Vagina (tissue), 2 donors: ENCODE measurements at regions not wholly inside any gene's neighbourhood (a gene's known extent, or its start where the extent isn't known, plus 50 kb on each side); places are given as distances from the start of the nearest gene placed in this dataset.
A peak's percentile ranks its signal among the peaks of the same experiment; 100 is the strongest.

Experiments used
- DNase-seq, 2 donors: peaks; one replicate each; pipeline ENCODE4 v3.0.0-alpha.2; 2017; ENCODE audit errors: extremely low spot score in 2 of 2
- H3K27ac ChIP-seq: fragments of 200-600 bp; sonication (generic); one replicate; pipeline ENCODE4 v1.5.1; 2019
- H3K27me3 ChIP-seq: fragments of 200-600 bp; sonication (generic); one replicate; pipeline ENCODE4 v1.5.1; 2019
- H3K36me3 ChIP-seq, 2 donors: fragments of 200-600 bp; sonication (generic); one replicate each; pipeline ENCODE4 v1.5.1; 2017 to 2019
- H3K4me1 ChIP-seq: fragments of 200-600 bp; sonication (generic); one replicate; pipeline ENCODE4 v1.5.1; 2019
- H3K4me3 ChIP-seq, 2 donors: fragments of 200-600 bp; sonication (generic); 1 replicate in 1 of 2; 2 replicates in 1 of 2; pipeline ENCODE4 v1.5.1; 2016 to 2019
- H3K9me3 ChIP-seq: fragments of 200-600 bp; sonication (generic); one replicate; pipeline ENCODE4 v1.5.1; 2019
- CTCF ChIP-seq, 3 experiments: fragments of 450-650 bp in 2 of 3; fragments of 200-600 bp in 1 of 3; sonication (generic) in 1 of 3; IDR thresholded peaks; one replicate each; pipeline ENCODE4 v1.5.1; 2017 to 2019; ENCODE audit warnings: antibody characterized with exemption in 3 of 3, mild to moderate bottlenecking in 2 of 3, moderate library complexity in 2 of 3
- POLR2A ChIP-seq, 2 donors: fragments of 450-650 bp; IDR thresholded peaks; one replicate each; pipeline ENCODE4 v1.6.1; 2017; ENCODE audit warnings: antibody characterized with exemption in 2 of 2, mild to moderate bottlenecking in 2 of 2, moderate library complexity in 2 of 2
- POLR2AphosphoS5 ChIP-seq, 2 donors: sonication (generic); formaldehyde crosslinking; IDR thresholded peaks; one replicate each; pipeline ENCODE4 v1.9.0; 2017; ENCODE audit warnings: antibody characterized with exemption in 2 of 2, mild to moderate bottlenecking in 2 of 2, low read depth in 1 of 2; ENCODE audit not compliant: insufficient read depth in 1 of 2
- intact Hi-C: fragments of 100-400 bp; cut with DNase I; formaldehyde crosslinking; loops from one replicate; pipeline ENCODE4 v1.15.1; 2023

- H3K4me3 ChIP-seq = no peak overlapping the region
- no peaks in the 10 kb centered on the region for H3K36me3 ChIP-seq
- no peak overlapping the region for H3K27ac ChIP-seq
- peak in 1 of 2 donors; percentile 64 for DNase-seq
- H3K4me1 ChIP-seq = no peaks in the 10 kb centered on the region
- no peaks in the 10 kb centered on the region for H3K9me3 ChIP-seq
- H3K27me3 ChIP-seq = no peaks in the 10 kb centered on the region
- intact Hi-C loops = no loop called here
- TF ChIP-seq CTCF (IDR thresholded peaks at IDR 0.05) = no peak
- no peak for TF ChIP-seq POLR2AphosphoS5 (IDR thresholded peaks at IDR 0.05; ENCODE audit: insufficient read depth in 1 of 2, low read depth in 1 of 2)
- TF ChIP-seq POLR2A (IDR thresholded peaks at IDR 0.05) = no peak
Observed at GRCh38 chr10:131533846-131534526, 222.5 kb upstream of the TCERG1L start.

- intact Hi-C loops = no loop called here
- H3K4me1 ChIP-seq = no peaks in the 10 kb centered on the region
- H3K36me3 ChIP-seq = no peaks in the 10 kb centered on the region
- no peaks in the 10 kb centered on the region for H3K9me3 ChIP-seq
- no peak overlapping the region for H3K27ac ChIP-seq
- peak in 1 of 2 donors; percentile 81 for DNase-seq
- TF ChIP-seq POLR2A (IDR thresholded peaks at IDR 0.05) (no peak), CTCF (IDR thresholded peaks at IDR 0.05) (no peak), POLR2AphosphoS5 (IDR thresholded peaks at IDR 0.05; ENCODE audit: insufficient read depth in 1 of 2, low read depth in 1 of 2) (no peak)
- H3K4me3 ChIP-seq = no peak overlapping the region
- no peaks in the 10 kb centered on the region for H3K27me3 ChIP-seq
Observed at GRCh38 chr10:131534836-131535235, 223.3 kb upstream of the TCERG1L start.

- intact Hi-C loops = no loop called here
- H3K9me3 ChIP-seq = no peaks in the 10 kb centered on the region
- no peak overlapping the region for H3K27ac ChIP-seq
Observed at GRCh38 chr10:131536676-131537075, 225.2 kb upstream of the TCERG1L start.

GRCh38 chr10:131537281-131537680 is 225.8 kb upstream of the TCERG1L start:
- no peak overlapping the region for H3K4me3 ChIP-seq
- no peaks in the 10 kb centered on the region for H3K36me3 ChIP-seq
- no peaks in the 10 kb centered on the region for H3K4me1 ChIP-seq
- DNase-seq = no peak
- H3K27ac ChIP-seq = no peak overlapping the region
- TF ChIP-seq POLR2A (IDR thresholded peaks at IDR 0.05) = no peak
- TF ChIP-seq CTCF (IDR thresholded peaks at IDR 0.05) = no peak
- no peak for TF ChIP-seq POLR2AphosphoS5 (IDR thresholded peaks at IDR 0.05; ENCODE audit: insufficient read depth in 1 of 2, low read depth in 1 of 2)
- intact Hi-C loops = no loop called here
- H3K27me3 ChIP-seq = no peaks in the 10 kb centered on the region
- no peaks in the 10 kb centered on the region for H3K9me3 ChIP-seq

More at GRCh38 chr10:131536676-131537075, 225.2 kb upstream of the TCERG1L start:
- Histone ChIP-seq H3K27me3 (no peaks in the 10 kb centered on the region), H3K36me3 (no peaks in the 10 kb centered on the region), H3K4me3 (no peak overlapping the region), H3K4me1 (no peaks in the 10 kb centered on the region)
- no peak for DNase-seq
- TF ChIP-seq POLR2A (IDR thresholded peaks at IDR 0.05) (no peak), CTCF (IDR thresholded peaks at IDR 0.05) (no peak), POLR2AphosphoS5 (IDR thresholded peaks at IDR 0.05; ENCODE audit: insufficient read depth in 1 of 2, low read depth in 1 of 2) (no peak)

GRCh38 chr10:131544495-131544894 is 233.0 kb upstream of the TCERG1L start:
- H3K9me3 ChIP-seq = no peaks in the 10 kb centered on the region
- DNase-seq = peak in 1 of 2 donors; percentile 65
- no peak overlapping the region for H3K27ac ChIP-seq
- TF ChIP-seq POLR2A (IDR thresholded peaks at IDR 0.05) (no peak), CTCF (IDR thresholded peaks at IDR 0.05) (no peak), POLR2AphosphoS5 (IDR thresholded peaks at IDR 0.05; ENCODE audit: insufficient read depth in 1 of 2, low read depth in 1 of 2) (no peak)
- intact Hi-C loops = no loop called here
- no peaks in the 10 kb centered on the region for H3K4me1 ChIP-seq
- no peaks in the 10 kb centered on the region for H3K36me3 ChIP-seq
- H3K4me3 ChIP-seq = no peak overlapping the region
- H3K27me3 ChIP-seq = no peaks in the 10 kb centered on the region
